Naive thymus-derived CD4-positive, alpha-beta T cell (primary cell): ENCODE measurements at regions not wholly inside any gene's neighbourhood (a gene's known extent, or its start where the extent isn't known, plus 50 kb on each side); places are given as distances from the start of the nearest gene placed in this dataset.

Experiments
- ATAC-seq: fragments of 150-1000 bp; cut with Tn5 transposase; 2 replicates; pipeline ENCODE4 v1.10.0; 2021; ENCODE audit warnings: mild to moderate bottlenecking, moderate library complexity
- CTCF ChIA-PET: fragments of 350-600 bp; sonication (Branson Sonifier 250); formaldehyde crosslinking; loops from one replicate; lab custom pipeline; 2021; ENCODE audit warnings: antibody characterized with exemption; lab: Charles Lee
- POLR2A ChIA-PET: fragments of 350-600 bp; sonication (Branson Sonifier 250); formaldehyde crosslinking; loops from one replicate; lab custom pipeline; 2021; ENCODE audit warnings: antibody characterized with exemption, inconsistent platforms; lab: Charles Lee
- DNase-seq, 9 donors: peaks; one replicate each; pipeline versions ENCODE4 v3.0.0 to v3.0.0-alpha.2; 2020 to 2022; ENCODE audit warnings: mixed read lengths in 1 of 9
- H3K27ac ChIP-seq: one replicate; pipeline ENCODE4 v1.7.0; 2013; ENCODE audit warnings: mild to moderate bottlenecking, low read depth, low read length, moderate library complexity
- H3K27me3 ChIP-seq, 2 donors: one replicate each; pipeline ENCODE4 v1.7.0; 2013; ENCODE audit warnings: low read length in 2 of 2, mild to moderate bottlenecking in 2 of 2, moderate library complexity in 2 of 2; ENCODE audit not compliant: control insufficient read depth in 2 of 2, insufficient read depth in 2 of 2
- H3K36me3 ChIP-seq, 3 experiments: 1 replicate in 2 of 3; 2 replicates in 1 of 3; pipeline ENCODE4 v1.7.0; 2013; ENCODE audit warnings: low read length in 3 of 3, mild to moderate bottlenecking in 3 of 3, moderate library complexity in 1 of 3; ENCODE audit not compliant: insufficient read depth in 3 of 3, control insufficient read depth in 2 of 3
- H3K4me1 ChIP-seq, 2 donors: one replicate each; pipeline ENCODE4 v1.7.0; 2013; ENCODE audit warnings: low read length in 2 of 2, mild to moderate bottlenecking in 2 of 2, moderate library complexity in 1 of 2; ENCODE audit not compliant: control insufficient read depth in 2 of 2, insufficient read depth in 2 of 2
- H3K4me3 ChIP-seq: 2 replicates; pipeline ENCODE4 v1.7.0; 2013; ENCODE audit warnings: mild to moderate bottlenecking, low read length
- H3K9me3 ChIP-seq, 3 experiments: 1 replicate in 2 of 3; 2 replicates in 1 of 3; pipeline ENCODE4 v1.7.0; 2013; ENCODE audit warnings: low read length in 3 of 3; ENCODE audit not compliant: control insufficient read depth in 2 of 3
- H3K27ac Mint-ChIP-seq, 9 donors: one replicate each; pipeline ENCODE4 v1.8.0; 2020 to 2022; ENCODE audit warnings: mixed read lengths in 9 of 9, mild to moderate bottlenecking in 8 of 9, moderate library complexity in 5 of 9, inconsistent platforms in 2 of 9
- H3K27me3 Mint-ChIP-seq, 5 donors: one replicate each; pipeline ENCODE4 v1.8.0; 2021 to 2022; ENCODE audit warnings: mixed read lengths in 5 of 5, mild to moderate bottlenecking in 1 of 5
- H3K36me3 Mint-ChIP-seq, 5 donors: one replicate each; pipeline ENCODE4 v1.8.0; 2020 to 2022; ENCODE audit warnings: mixed read lengths in 5 of 5, mild to moderate bottlenecking in 3 of 5, inconsistent platforms in 1 of 5
- H3K4me1 Mint-ChIP-seq, 7 donors: one replicate each; pipeline ENCODE4 v1.8.0; 2020 to 2022; ENCODE audit warnings: mixed read lengths in 7 of 7, mild to moderate bottlenecking in 3 of 7, inconsistent platforms in 1 of 7
- H3K4me3 Mint-ChIP-seq, 10 donors: one replicate each; pipeline ENCODE4 v1.8.0; 2020 to 2022; ENCODE audit warnings: mild to moderate bottlenecking in 10 of 10, mixed read lengths in 10 of 10, moderate library complexity in 6 of 10, inconsistent platforms in 2 of 10
- H3K9me3 Mint-ChIP-seq, 11 donors: one replicate each; pipeline ENCODE4 v1.8.0; 2020 to 2022; ENCODE audit warnings: mixed read lengths in 11 of 11, mild to moderate bottlenecking in 4 of 11, inconsistent platforms in 1 of 11, moderate library complexity in 1 of 11
- intact Hi-C, 2 donors: fragments of 100-400 bp; cut with micrococcal nuclease; formaldehyde crosslinking; loops; one replicate each; pipeline ENCODE4 v1.15.1; 2023

DNA sequence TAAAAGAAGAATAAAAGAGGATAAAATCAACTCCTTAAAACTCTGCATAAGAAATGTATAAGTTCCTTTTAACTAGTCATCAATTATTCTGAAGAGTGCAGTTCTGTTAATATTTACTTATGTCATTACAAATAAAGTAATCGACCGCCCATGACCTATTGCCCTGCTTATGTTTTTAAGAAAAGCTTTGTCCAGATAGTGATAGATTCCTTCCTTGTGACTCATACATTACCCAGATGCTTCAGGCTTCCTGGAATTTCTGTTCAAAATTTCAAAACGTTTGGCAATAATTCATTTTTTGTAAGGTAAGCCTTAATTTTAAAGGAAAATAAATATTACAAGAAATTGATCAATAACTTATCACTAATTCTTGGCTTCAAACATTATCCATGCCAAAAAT lies 918.2 kb upstream of the ADGRL2 start:
- ATAC-seq (no peak), DNase-seq (no peak)
- no peaks in the 10 kb centered on the region for H3K27me3 ChIP-seq
- H3K27ac ChIP-seq: no peak overlapping the region
- no peak overlapping the region for H3K27ac Mint-ChIP-seq
- no peaks in the 10 kb centered on the region for H3K36me3 ChIP-seq
- H3K4me3 Mint-ChIP-seq: no peak overlapping the region
- ChIA-PET POLR2A (no interaction called here), CTCF (no interaction called here)
- no peaks in the 10 kb centered on the region for H3K27me3 Mint-ChIP-seq
- intact Hi-C loops: no loop called here
- H3K36me3 Mint-ChIP-seq: no peaks in the 10 kb centered on the region
- H3K4me1 ChIP-seq: no peaks in the 10 kb centered on the region
- no peaks in the 10 kb centered on the region for H3K9me3 ChIP-seq
- H3K4me3 ChIP-seq: no peak overlapping the region
- H3K9me3 Mint-ChIP-seq: peaks cover 0 to 4% (median 0%) of the 10 kb centered on the region in 11 donors
- H3K4me1 Mint-ChIP-seq: no peaks in the 10 kb centered on the region

DNA sequence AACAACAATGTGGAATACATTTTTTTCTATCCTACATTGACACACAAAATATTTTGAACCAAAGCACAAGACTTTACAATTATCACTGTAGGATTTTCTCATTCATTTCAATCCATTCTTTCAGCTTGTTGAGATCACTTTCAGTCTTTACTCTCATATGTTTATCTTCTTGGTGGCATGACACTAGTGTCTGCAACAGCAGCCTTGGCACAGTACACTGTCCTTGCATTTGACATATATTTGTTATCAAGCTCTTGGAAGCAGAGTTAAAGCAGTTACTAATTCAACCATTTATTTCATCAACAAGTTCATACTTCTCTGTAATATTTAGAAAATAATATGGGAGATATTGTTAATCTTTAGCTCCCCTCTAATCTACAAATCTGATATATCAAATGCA lies 922.4 kb upstream of the ADGRL2 start:
- DNase-seq: no peak
- H3K4me1 ChIP-seq: no peaks in the 10 kb centered on the region
- POLR2A ChIA-PET: no interaction called here
- no peak overlapping the region for H3K4me3 ChIP-seq
- no peak for ATAC-seq
- H3K27ac Mint-ChIP-seq: no peak overlapping the region
- H3K9me3 Mint-ChIP-seq: peaks cover 0 to 9% (median 0%) of the 10 kb centered on the region in 11 donors
- no peak overlapping the region for H3K4me3 Mint-ChIP-seq
- H3K4me1 Mint-ChIP-seq: no peaks in the 10 kb centered on the region
- no peaks in the 10 kb centered on the region for H3K9me3 ChIP-seq
- H3K27me3 ChIP-seq: no peaks in the 10 kb centered on the region
- CTCF ChIA-PET: no interaction called here
- H3K36me3 ChIP-seq: no peaks in the 10 kb centered on the region
- no peaks in the 10 kb centered on the region for H3K36me3 Mint-ChIP-seq
- intact Hi-C loops: no loop called here
- H3K27me3 Mint-ChIP-seq: no peaks in the 10 kb centered on the region
- H3K27ac ChIP-seq: no peak overlapping the region

DNA sequence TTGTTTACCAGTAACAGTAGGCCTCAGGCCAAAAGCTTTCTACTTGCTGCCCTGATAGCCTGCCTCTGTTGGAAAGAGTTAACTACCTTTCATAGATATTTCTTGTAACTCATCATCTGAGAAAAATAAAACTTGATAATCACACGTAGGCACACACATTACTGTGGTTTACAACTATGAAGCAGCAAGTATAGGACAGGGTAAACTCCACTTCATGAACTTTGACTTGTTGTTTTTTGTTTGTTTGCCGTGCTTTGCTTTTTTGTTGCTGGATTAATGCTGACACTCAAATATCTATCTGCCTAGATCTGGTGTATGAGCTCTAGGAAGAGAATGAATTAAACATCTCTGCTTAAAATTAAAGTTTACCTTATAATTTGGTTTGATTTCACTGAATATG lies 924.7 kb upstream of the ADGRL2 start:
- no peak overlapping the region for H3K27ac Mint-ChIP-seq
- no peaks in the 10 kb centered on the region for H3K27me3 Mint-ChIP-seq
- H3K36me3 Mint-ChIP-seq: no peaks in the 10 kb centered on the region

DNA sequence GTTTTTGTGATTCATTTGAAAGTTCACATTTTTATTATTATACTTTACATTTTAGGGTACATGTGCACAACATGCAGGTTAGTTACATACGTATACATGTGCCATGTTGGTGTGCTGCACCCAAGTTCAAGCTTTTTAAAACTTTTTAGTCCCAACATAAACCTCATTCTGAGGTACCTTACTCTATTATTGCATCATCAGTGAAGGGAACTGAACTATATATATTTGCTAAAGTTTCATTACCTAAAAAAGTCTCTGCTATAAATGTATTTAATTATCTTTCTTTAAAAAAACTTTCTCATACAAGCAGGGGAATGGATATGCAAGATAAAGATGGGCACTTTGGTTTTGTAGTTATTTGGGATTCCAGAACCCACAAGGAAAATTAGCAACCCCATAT lies 931.4 kb upstream of the ADGRL2 start:
- no peaks in the 10 kb centered on the region for H3K36me3 Mint-ChIP-seq
- intact Hi-C loops: no loop called here
- H3K4me3 Mint-ChIP-seq: no peak overlapping the region
- H3K27ac Mint-ChIP-seq: no peak overlapping the region
- peaks cover 0 to 3% (median 0%) of the 10 kb centered on the region in 11 donors for H3K9me3 Mint-ChIP-seq
- no peaks in the 10 kb centered on the region for H3K27me3 Mint-ChIP-seq
- no peaks in the 10 kb centered on the region for H3K4me1 ChIP-seq
- H3K4me3 ChIP-seq: no peak overlapping the region
- DNase-seq (no peak), ATAC-seq (no peak)
- CTCF ChIA-PET: no interaction called here
- H3K36me3 ChIP-seq: no peaks in the 10 kb centered on the region
- H3K27me3 ChIP-seq: no peaks in the 10 kb centered on the region
- POLR2A ChIA-PET: no interaction called here
- H3K27ac ChIP-seq: no peak overlapping the region
- H3K9me3 ChIP-seq: no peaks in the 10 kb centered on the region
- no peaks in the 10 kb centered on the region for H3K4me1 Mint-ChIP-seq

More for the DNA sequence above, 924.7 kb upstream of the ADGRL2 start:
- intact Hi-C loops: no loop called here
- DNase-seq (no peak), ATAC-seq (no peak)
- no peaks in the 10 kb centered on the region for H3K4me1 ChIP-seq
- H3K27me3 ChIP-seq: no peaks in the 10 kb centered on the region
- no peak overlapping the region for H3K4me3 ChIP-seq
- Mint-ChIP-seq H3K9me3 (peaks cover 0 to 9% (median 0%) of the 10 kb centered on the region in 11 donors), H3K4me1 (no peaks in the 10 kb centered on the region), H3K4me3 (no peak overlapping the region)
- no peaks in the 10 kb centered on the region for H3K36me3 ChIP-seq
- CTCF ChIA-PET: no interaction called here
- no peaks in the 10 kb centered on the region for H3K9me3 ChIP-seq
- no peak overlapping the region for H3K27ac ChIP-seq
- POLR2A ChIA-PET: no interaction called here

DNA sequence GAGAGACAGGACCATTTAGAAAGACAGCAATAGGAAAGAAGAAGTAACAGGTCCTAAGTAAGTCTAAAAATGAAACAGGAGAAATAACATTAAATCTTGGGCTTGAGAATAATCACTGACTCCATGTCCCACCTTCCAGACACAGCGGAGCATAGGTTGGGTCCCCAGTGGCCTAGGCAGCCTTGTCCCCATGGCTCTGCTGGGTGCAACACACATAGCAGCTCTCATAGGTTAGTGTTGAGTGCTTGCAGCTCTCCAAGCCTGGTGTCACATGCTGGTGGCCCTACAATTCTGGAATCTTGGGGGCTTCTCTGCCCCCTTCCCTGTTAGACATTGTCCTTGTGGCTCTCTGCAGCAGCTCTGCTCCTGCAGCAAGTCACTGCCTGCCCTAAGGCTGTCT lies 952.8 kb upstream of the ADGRL2 start:
- ATAC-seq: no peak
- Mint-ChIP-seq H3K9me3 (peaks cover 0 to 22% (median 0%) of the 10 kb centered on the region in 11 donors), H3K36me3 (no peaks in the 10 kb centered on the region), H3K27ac (no peak overlapping the region), H3K27me3 (no peaks in the 10 kb centered on the region), H3K4me3 (no peak overlapping the region), H3K4me1 (no peaks in the 10 kb centered on the region)
- Histone ChIP-seq H3K4me1 (no peaks in the 10 kb centered on the region), H3K27me3 (no peaks in the 10 kb centered on the region), H3K27ac (no peak overlapping the region), H3K36me3 (no peaks in the 10 kb centered on the region), H3K4me3 (no peak overlapping the region), H3K9me3 (no peaks in the 10 kb centered on the region)
- POLR2A ChIA-PET: no interaction called here
- intact Hi-C loops: no loop called here
- CTCF ChIA-PET: no interaction called here
- no peak for DNase-seq

DNA sequence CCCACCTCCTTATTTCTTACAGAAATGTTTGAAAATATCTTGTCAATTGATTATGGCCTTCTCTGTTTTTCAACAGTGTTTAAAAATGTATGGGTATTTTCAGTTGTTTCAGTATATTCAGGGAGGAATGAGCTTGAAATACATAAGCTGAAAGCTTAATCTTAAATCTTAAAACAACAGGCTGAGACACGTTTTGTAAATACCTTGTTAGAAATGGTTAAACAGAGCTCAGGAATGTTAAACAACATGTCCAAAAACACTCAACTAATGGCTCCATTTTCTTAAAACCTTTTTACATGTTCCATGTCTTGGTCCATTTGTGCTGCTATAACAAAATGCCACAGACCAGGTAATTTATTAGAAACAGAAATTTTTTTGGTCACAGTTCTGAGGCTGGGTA lies 953.8 kb upstream of the ADGRL2 start:
- Histone ChIP-seq H3K4me3 (no peak overlapping the region), H3K27me3 (no peaks in the 10 kb centered on the region), H3K4me1 (no peaks in the 10 kb centered on the region), H3K36me3 (no peaks in the 10 kb centered on the region), H3K27ac (no peak overlapping the region), H3K9me3 (no peaks in the 10 kb centered on the region)
- DNase-seq (no peak), ATAC-seq (no peak)
- no peaks in the 10 kb centered on the region for H3K36me3 Mint-ChIP-seq
- no peaks in the 10 kb centered on the region for H3K4me1 Mint-ChIP-seq
- peaks cover 0 to 23% (median under 1%) of the 10 kb centered on the region in 11 donors for H3K9me3 Mint-ChIP-seq
- no peak overlapping the region for H3K4me3 Mint-ChIP-seq
- no peaks in the 10 kb centered on the region for H3K27me3 Mint-ChIP-seq
- intact Hi-C loops: no loop called here
- ChIA-PET CTCF (interaction anchor here (0.6 kb wide), 1 partner anchor 15 kb away, joined by 4 read pairs; no protein-coding TSS in a partner anchor), POLR2A (no interaction called here)
- no peak overlapping the region for H3K27ac Mint-ChIP-seq

DNA sequence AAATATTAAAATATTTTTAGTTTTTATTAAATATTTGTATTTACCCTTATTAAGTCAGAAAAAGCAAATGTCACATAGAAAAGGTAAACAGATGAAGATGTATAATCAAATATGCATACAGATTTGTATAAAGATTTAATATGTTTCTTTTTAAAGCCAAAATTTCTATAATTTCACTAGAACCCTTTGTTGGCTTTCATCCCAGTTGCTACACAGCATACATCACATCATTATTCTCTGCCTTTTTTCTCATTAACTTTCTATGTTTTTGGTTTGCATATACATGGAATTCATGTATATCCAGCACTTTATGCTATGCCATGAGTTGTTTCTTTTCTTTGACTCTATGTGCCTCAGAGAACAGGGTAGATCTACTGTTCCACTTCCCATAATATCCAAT lies 957.9 kb upstream of the ADGRL2 start:
- Mint-ChIP-seq H3K27ac (no peak overlapping the region), H3K4me1 (no peaks in the 10 kb centered on the region), H3K9me3 (peaks cover 0 to 21% (median 9%) of the 10 kb centered on the region in 11 donors), H3K36me3 (no peaks in the 10 kb centered on the region), H3K4me3 (no peak overlapping the region), H3K27me3 (no peaks in the 10 kb centered on the region)
- intact Hi-C loops: no loop called here
- no peak overlapping the region for H3K4me3 ChIP-seq
- H3K9me3 ChIP-seq: peaks cover 0 to 5% (median 0%) of the 10 kb centered on the region in 3 experiments
- CTCF ChIA-PET: no interaction called here
- DNase-seq: no peak
- POLR2A ChIA-PET: no interaction called here
- no peak for ATAC-seq
- no peaks in the 10 kb centered on the region for H3K36me3 ChIP-seq
- no peaks in the 10 kb centered on the region for H3K4me1 ChIP-seq
- no peaks in the 10 kb centered on the region for H3K27me3 ChIP-seq
- H3K27ac ChIP-seq: no peak overlapping the region
